OCI-LY1 (cell line): ENCODE measurements at regions not wholly inside any gene's neighbourhood (a gene's known extent, or its start where the extent isn't known, plus 50 kb on each side); places are given as distances from the start of the nearest gene placed in this dataset.

Source experiments
- EZH2 ChIP-seq: fragments of 200-600 bp; sonication (generic), shearing (Covaris generic); IDR thresholded peaks from 2 replicates; pipeline ENCODE4 v1.8.0; 2017; ENCODE audit warnings: borderline replicate concordance, mixed run types, mild to moderate bottlenecking, antibody characterized with exemption, low read length, moderate library complexity, mixed read lengths
- TF ChIP-seq, protein P1 (sequence below): fragments of 200-600 bp; sonication (generic), shearing (Covaris generic); IDR thresholded peaks from 2 replicates; pipeline ENCODE4 v1.5.1; 2017; ENCODE audit warnings: mild to moderate bottlenecking, antibody characterized with exemption, low read length, moderate library complexity, mixed read lengths

DNA sequence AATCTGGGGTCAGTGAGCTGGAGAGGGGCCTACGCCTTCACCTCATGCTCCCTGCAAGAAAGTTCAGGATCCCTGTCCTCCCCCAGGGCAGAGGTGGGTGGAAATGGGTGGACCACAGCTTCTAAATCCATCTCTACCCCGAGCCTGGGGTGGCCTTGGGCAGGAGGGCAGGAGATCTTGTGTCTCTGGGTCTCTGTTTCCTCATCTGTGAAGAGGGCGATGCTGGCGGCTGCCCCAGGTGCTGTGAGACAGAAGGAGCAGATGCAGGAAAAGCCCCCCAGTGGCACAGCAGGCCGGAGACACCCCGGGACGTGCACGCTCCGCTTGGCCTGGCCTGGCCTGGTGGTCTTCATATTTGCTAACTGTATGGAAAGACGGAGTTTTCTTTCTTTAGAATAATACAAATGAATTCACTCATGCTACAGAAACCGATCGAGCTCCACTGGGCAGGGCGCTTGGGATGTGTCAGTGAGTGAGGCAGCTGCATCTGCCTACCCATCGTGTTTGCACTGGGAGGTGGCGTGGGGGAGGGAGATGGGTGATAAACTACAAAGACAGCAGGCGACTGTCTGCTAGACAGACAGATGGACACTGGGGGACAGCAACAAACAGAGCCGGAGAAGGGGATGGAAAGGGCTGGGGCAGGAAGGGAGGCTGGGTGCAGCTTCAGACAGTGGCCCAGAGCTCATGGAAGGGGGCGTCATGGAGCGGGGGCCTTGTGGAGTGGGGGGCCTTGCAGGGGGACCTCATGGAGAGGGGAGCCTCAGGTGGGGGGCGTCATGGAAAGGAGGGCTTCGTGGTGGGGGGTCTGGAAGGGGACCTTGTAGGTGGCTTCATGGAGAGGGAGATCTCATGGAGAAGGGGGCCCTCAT is 136.2 kb downstream of the CPZ start:
- TF ChIP-seq, protein P1, sequence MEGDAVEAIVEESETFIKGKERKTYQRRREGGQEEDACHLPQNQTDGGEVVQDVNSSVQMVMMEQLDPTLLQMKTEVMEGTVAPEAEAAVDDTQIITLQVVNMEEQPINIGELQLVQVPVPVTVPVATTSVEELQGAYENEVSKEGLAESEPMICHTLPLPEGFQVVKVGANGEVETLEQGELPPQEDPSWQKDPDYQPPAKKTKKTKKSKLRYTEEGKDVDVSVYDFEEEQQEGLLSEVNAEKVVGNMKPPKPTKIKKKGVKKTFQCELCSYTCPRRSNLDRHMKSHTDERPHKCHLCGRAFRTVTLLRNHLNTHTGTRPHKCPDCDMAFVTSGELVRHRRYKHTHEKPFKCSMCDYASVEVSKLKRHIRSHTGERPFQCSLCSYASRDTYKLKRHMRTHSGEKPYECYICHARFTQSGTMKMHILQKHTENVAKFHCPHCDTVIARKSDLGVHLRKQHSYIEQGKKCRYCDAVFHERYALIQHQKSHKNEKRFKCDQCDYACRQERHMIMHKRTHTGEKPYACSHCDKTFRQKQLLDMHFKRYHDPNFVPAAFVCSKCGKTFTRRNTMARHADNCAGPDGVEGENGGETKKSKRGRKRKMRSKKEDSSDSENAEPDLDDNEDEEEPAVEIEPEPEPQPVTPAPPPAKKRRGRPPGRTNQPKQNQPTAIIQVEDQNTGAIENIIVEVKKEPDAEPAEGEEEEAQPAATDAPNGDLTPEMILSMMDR = no peak
- no peak for TF ChIP-seq EZH2
